Posterior cingulate gyrus (tissue), 11 donors: ENCODE measurements at regions not wholly inside any gene's neighbourhood (a gene's known extent, or its start where the extent isn't known, plus 50 kb on each side); places are given as distances from the start of the nearest gene placed in this dataset.

Experiments used
- DNase-seq, 10 donors: peaks; one replicate each; pipeline versions ENCODE4 v3.0.0 to v3.0.0-alpha.2; 2020 to 2021; ENCODE audit warnings: mixed read lengths in 3 of 10
- intact Hi-C: fragments of 100-400 bp; cut with DNase I; formaldehyde crosslinking; loops from one replicate; pipeline ENCODE4 v1.15.1; 2023

DNA sequence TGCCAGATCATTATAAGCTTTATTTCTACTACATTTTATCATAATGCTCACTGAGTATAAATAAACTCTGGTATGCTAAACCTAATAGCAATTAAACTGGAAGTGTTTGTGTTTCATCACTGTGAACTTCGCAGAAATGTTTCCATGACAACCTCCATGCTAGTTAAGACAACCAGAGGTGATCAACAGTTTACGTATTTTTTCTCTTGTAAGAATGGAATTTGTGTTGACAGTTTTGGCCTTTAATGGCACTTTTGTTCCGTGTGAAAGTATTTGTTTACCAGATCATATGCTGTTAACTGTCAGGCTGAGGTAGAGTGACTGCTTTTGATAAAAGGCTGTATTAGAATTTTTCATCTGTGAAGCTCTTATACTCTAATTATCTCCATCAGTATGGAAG, 212.1 kb upstream of the PPP1R3A start:
- intact Hi-C loops = no loop called here
- no peak for DNase-seq

DNA sequence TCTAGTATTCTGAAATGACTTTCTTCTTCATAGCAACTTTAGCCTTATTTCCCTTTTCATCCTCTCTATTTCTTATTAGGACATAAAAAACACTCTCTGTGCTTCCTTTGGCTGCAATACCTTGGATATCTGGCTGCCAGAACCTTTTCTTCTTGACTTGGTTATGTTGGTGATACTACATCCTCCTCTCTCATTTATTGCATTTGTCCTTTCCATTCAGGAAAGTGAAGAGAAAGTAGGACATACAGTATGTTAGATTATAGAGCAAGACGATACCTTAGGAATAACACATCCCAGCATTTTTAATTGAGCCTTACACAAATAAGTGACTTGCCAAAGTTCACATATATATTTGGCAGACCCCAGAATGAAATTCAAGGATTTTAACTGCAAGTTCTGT, 210.1 kb upstream of the PPP1R3A start:
- DNase-seq = no peak
- intact Hi-C loops = no loop called here

DNA sequence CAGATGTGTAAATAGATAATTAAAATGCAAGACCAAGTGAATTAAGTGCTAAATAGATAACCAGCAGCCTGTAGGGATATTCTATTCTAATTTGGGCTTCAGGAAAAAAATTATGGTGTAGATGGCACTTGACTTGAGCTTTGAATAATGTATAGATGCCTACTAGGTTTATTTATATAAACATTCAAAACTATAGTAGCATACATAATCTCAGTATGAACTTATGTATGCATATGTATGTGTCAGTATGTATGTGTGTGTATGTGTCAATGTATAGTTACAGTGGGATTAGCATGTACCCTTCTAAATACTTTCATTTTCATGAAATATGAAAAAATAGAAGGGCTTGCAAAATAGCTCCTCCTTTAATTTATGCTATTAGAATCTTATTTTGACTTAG, 207.3 kb upstream of the PPP1R3A start:
- intact Hi-C loops = no loop called here
- no peak for DNase-seq

DNA sequence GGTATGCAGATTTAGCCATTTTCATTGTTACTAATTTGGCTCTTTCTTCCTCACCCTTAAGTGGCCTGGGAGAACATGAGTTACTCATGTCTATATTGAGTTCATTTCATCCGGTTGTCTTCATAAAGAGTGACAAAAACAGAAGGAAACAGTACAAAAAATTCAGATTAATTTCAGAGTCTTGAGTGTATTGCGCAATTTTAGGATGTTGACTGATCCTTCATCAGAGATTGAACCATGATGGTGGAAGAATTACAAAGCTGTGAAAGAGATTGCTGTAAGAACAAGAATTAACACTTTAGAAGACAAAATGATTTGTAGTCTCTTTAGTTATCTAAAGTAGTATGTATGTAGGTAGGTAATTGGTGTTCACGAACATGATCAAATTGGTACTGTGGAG, 194.0 kb upstream of the PPP1R3A start:
- no peak for DNase-seq
- intact Hi-C loops = no loop called here

GRCh38 chr7:114110666-114111065, 191.9 kb upstream of the PPP1R3A start:
- DNase-seq = no peak
- intact Hi-C loops = no loop called here

DNA sequence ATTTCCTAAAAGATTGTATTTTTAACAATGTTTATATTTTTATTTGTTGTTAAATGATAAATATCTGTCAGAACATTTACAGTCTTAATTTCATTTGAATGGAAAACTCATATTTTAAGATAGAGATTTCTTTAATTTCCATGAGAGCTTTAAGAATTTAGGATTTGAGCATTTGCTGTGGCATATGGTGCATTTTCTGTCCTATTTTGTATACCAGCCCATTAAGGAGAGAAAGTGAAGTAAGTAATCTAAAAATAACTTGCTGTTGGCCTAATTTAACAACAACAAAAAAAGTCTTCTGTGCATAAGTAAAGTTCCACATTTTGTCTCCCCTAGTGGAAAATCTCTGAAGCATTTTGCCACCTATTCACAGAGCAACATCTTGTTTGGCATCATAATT, 190.9 kb upstream of the PPP1R3A start:
- no peak for DNase-seq

GRCh38 chr7:114109304-114109703, 190.5 kb upstream of the PPP1R3A start:
- no peak for DNase-seq
- intact Hi-C loops = no loop called here

More for the DNA sequence above, 190.9 kb upstream of the PPP1R3A start:
- intact Hi-C loops = no loop called here

GRCh38 chr7:114108510-114108909, 189.7 kb upstream of the PPP1R3A start:
- intact Hi-C loops = no loop called here
- no peak for DNase-seq

DNA sequence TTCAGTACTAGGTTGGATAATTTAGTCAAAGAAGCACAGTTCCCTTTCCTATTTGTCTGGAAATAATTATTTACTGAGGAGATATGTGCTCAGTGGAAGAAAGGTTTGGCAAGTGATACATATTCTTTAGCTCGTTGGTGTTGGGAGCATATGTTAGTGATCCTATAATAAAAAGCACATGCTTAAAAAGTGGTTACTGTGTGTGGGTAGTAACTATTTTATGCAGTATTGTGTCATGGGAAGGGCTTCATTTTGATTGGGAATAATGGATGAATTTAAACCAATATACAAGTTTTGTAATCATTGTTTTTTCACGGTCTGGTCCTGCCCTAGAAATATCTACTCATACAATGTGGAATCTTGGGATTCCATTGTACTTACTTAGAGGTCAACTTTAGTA, 188.7 kb upstream of the PPP1R3A start:
- intact Hi-C loops = no loop called here

GRCh38 chr7:114104035-114104434, 185.2 kb upstream of the PPP1R3A start:
- no peak for DNase-seq
- intact Hi-C loops = no loop called here

More for the DNA sequence above, 188.7 kb upstream of the PPP1R3A start:
- DNase-seq = no peak

DNA sequence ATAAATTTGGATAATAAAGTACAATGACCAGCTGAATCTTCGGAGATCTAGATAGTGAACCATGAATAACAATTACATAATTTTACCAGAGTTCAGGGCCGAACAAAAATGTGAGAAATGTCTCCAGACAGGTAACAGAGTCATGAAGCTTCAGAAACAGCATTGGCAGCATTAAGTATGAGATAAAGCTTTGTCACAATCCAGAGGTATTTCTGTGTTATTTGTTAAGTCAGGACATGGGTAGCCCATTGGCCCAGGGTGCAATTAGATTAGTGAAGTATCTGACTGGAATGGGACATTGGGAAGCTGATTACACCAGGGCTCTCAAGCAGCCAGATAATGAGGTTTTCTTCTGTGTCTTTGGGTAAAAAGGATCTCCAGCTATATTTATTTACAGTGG, 184.2 kb upstream of the PPP1R3A start:
- DNase-seq = no peak
- intact Hi-C loops = no loop called here

DNA sequence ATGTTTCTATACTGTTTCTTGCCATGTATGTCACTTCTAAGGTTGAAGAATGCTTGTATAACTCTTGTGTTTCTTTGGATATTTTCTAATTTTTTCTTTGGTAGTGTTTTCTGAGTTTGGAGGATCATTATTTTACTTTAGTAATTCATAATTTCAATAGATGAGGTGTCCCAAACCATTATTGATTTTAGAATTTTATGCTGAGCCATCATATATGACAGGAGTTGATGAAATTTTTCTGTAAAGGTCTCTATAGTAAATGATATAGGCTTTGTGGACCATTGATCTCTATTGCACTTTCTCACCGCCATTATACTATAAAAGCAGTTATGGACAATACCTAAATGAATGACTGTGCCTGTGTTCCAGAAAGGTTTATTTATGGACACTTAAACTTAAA, 183.3 kb upstream of the PPP1R3A start:
- intact Hi-C loops = no loop called here

DNA sequence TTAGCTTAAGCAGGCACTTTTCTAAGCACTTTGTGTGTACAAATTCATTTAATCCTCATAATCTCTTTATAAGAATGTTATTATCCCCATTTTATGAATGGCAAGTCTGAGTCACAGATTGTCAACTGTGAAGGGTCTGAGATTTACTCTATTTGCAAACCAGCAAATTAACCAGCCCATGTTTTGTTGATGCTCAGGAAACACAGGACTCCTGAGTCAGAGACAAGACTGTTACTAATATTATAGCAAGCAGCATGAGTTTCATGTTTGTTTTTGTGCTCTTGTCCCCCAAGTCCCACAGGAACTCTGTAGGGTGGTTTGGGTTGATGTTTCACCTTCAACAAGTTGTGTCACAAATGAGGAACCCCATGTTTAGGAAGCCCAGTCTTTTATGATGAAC, 182.0 kb upstream of the PPP1R3A start:
- intact Hi-C loops = no loop called here
- no peak for DNase-seq

More for the DNA sequence above, 183.3 kb upstream of the PPP1R3A start:
- no peak for DNase-seq

- intact Hi-C loops = no loop called here
- no peak for DNase-seq
Measured at GRCh38 chr7:114099337-114099736, 180.5 kb upstream of the PPP1R3A start.

GRCh38 chr7:114095885-114096284, 177.1 kb upstream of the PPP1R3A start:
- no peak for DNase-seq
- intact Hi-C loops = no loop called here

- DNase-seq = no peak
- intact Hi-C loops = no loop called here
Measured at GRCh38 chr7:114088470-114088940, 169.7 kb upstream of the PPP1R3A start.

GRCh38 chr7:114087653-114088469, 169.1 kb upstream of the PPP1R3A start:
- intact Hi-C loops = no loop called here
- DNase-seq = peak in 2 of 10 donors; percentile 62 to 75

- intact Hi-C loops = no loop called here
- peak in 2 of 10 donors; percentile 64 to 81 for DNase-seq
Measured at GRCh38 chr7:114086914-114087652, 168.3 kb upstream of the PPP1R3A start.

- peak in 5 of 10 donors; percentile 20 to 87 (median 66) for DNase-seq
- intact Hi-C loops = no loop called here
Measured at GRCh38 chr7:114086537-114086913, 167.7 kb upstream of the PPP1R3A start.

- intact Hi-C loops = no loop called here
- peak in 9 of 10 donors; percentile 19 to 92 (median 54) for DNase-seq
Measured at GRCh38 chr7:114085592-114086501, 167.0 kb upstream of the PPP1R3A start.

GRCh38 chr7:114085313-114085591, 166.4 kb upstream of the PPP1R3A start:
- DNase-seq = peak in 1 of 10 donors; percentile 50
- intact Hi-C loops = no loop called here
